Spleen (tissue), 11 donors: ENCODE measurements at regions not wholly inside any gene's neighbourhood (a gene's known extent, or its start where the extent isn't known, plus 50 kb on each side); places are given as distances from the start of the nearest gene placed in this dataset.

Source experiments
- DNase-seq: peaks from one replicate; pipeline ENCODE4 v3.0.0-alpha.2; 2020
- H3K27ac ChIP-seq, 8 donors: fragments of 200-600 bp; sonication (generic) in 7 of 8; 1 replicate in 4 of 8; 2 replicates in 4 of 8; pipeline versions ENCODE4 v1.5.0 to v1.8.0; 2016 to 2021; ENCODE audit warnings: inconsistent platforms in 4 of 8, mild to moderate bottlenecking in 4 of 8, moderate library complexity in 1 of 8
- H3K27me3 ChIP-seq, 7 donors: fragments of 200-600 bp; sonication (generic) in 6 of 7; replicated peaks in 1 of 7; 1 replicate in 4 of 7; 2 replicates in 3 of 7; pipeline versions ENCODE4 v1.5.0 to v1.8.0; 2016 to 2021; ENCODE audit warnings: inconsistent platforms in 3 of 7, mild to moderate bottlenecking in 1 of 7
- H3K36me3 ChIP-seq, 6 donors: fragments of 200-600 bp; sonication (generic) in 5 of 6; 1 replicate in 4 of 6; 2 replicates in 2 of 6; pipeline versions ENCODE4 v1.5.0 to v1.8.0; 2016 to 2021; ENCODE audit warnings: inconsistent platforms in 2 of 6
- H3K4me1 ChIP-seq, 6 donors: fragments of 200-600 bp; sonication (generic) in 5 of 6; 1 replicate in 3 of 6; 2 replicates in 3 of 6; pipeline versions ENCODE4 v1.5.0 to v1.8.0; 2016 to 2021; ENCODE audit warnings: inconsistent platforms in 3 of 6
- H3K4me3 ChIP-seq, 8 donors: fragments of 200-600 bp; sonication (generic) in 7 of 8; 1 replicate in 4 of 8; 2 replicates in 4 of 8; pipeline versions ENCODE4 v1.5.0 to v1.8.0; 2016 to 2021; ENCODE audit warnings: inconsistent platforms in 4 of 8, mild to moderate bottlenecking in 4 of 8, moderate library complexity in 2 of 8
- H3K9me3 ChIP-seq, 8 donors: fragments of 200-600 bp; sonication (generic) in 7 of 8; 1 replicate in 4 of 8; 2 replicates in 4 of 8; pipeline versions ENCODE4 v1.5.0 to v1.8.0; 2016 to 2021; ENCODE audit warnings: inconsistent platforms in 4 of 8
- CTCF ChIP-seq, 11 experiments: fragments of 200-600 bp in 7 of 11; fragments of 450-650 bp in 4 of 11; sonication (generic) in 4 of 11; IDR thresholded peaks in 8 of 11; conservative IDR thresholded peaks in 3 of 11; 1 replicate in 7 of 11; 2 replicates in 4 of 11; pipeline versions ENCODE4 v1.4.0 to v1.8.0; 2016 to 2021; ENCODE audit warnings: antibody characterized with exemption in 11 of 11, inconsistent platforms in 4 of 11, mild to moderate bottlenecking in 1 of 11
- POLR2A ChIP-seq, 3 donors: fragments of 450-650 bp; IDR thresholded peaks; one replicate each; pipeline ENCODE4 v1.5.1; 2017; ENCODE audit warnings: antibody characterized with exemption in 3 of 3, mild to moderate bottlenecking in 1 of 3
- POLR2AphosphoS5 ChIP-seq, 3 donors: sonication (generic); formaldehyde crosslinking; IDR thresholded peaks; one replicate each; pipeline ENCODE4 v1.5.1; 2017; ENCODE audit warnings: antibody characterized with exemption in 3 of 3
- WGBS, 5 donors: extraction: QIAGEN DNeasy Blood & Tissue Kit in 3 of 5; methylation state at CpG; one replicate each; pipeline versions ENCODE4 v1.1.5 to v1.1.7; 2013 to 2018; 5-methylcytosine and 5-hydroxymethylcytosine counted together
- intact Hi-C: fragments of 100-400 bp; cut with DNase I; formaldehyde crosslinking; loops from one replicate; pipeline ENCODE4 v1.15.0; 2023; ENCODE audit warnings: low total_unique reads
- donor health status: healthy with polysubstance abuse.
- donor health status: DM: no; HTN: no; CAD: no; lungs with moderate emphysema.
- donor health status: DM: no; HTN: no; CAD: no.
- donor health status: Bipolar disorder and iron deficiency.
- donor health status: healthy.
- donor health status: DM: no; HTN: no; CAD: no.
- donor health status: DM: yes; HTN: yes; CAD: no.

DNA sequence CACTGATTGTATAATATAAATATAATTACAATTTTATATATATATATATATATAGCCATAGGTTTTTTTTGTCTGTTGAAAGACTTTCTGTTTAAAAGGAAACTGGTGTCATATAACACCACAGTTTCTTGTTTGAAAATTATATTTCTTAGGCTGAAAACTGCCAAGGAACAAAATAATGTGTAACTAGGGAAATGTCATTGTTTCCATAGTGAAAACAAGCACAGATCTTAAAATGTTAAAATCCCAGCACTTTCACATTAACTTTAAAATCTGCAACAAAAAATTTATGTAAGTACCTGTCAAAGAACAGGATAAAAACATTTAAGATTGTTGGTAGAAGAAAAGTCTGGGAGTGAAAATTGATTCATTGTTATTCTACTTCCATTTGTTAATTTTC is 104.2 kb downstream of the ATP6V1G3 start:
- Histone ChIP-seq H3K9me3 (peaks cover 0 to 8% (median 6%) of the 10 kb centered on the region in 8 donors), H3K4me3 (no peak overlapping the region), H3K4me1 (no peaks in the 10 kb centered on the region), H3K27me3 (no peaks in the 10 kb centered on the region), H3K36me3 (no peaks in the 10 kb centered on the region), H3K27ac (no peak overlapping the region)
- no peak for DNase-seq
- intact Hi-C loops: no loop called here
- no peak for TF ChIP-seq POLR2AphosphoS5 (IDR thresholded peaks at IDR 0.05)
- no peak for TF ChIP-seq CTCF (IDR thresholded peaks at IDR 0.05 in 8 of 11, conservative IDR thresholded peaks at IDR 0.05 in 3 of 11)

DNA sequence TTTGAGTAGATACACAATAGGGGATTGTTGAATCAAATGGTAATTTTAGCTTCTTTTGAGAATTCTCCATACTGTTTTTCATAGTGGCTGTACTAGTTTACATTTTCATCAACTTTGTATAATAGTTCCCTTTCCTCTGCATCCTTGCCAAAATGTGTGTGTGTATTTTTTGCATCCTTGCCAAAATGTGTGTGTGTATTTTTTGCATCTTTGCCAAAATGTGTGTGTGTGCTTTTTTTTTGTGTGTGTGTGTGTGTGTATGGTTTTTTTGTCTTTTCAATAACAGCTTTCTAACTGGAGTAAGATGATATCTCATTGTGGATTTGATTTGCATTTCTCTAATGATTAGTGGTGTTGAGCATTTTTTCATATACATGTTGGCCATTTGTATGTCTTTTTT is 105.4 kb downstream of the ATP6V1G3 start:
- intact Hi-C loops: no loop called here
- H3K4me1 ChIP-seq: no peaks in the 10 kb centered on the region
- no peak overlapping the region for H3K4me3 ChIP-seq
- H3K27ac ChIP-seq: no peak overlapping the region
- no peaks in the 10 kb centered on the region for H3K27me3 ChIP-seq
- TF ChIP-seq CTCF (IDR thresholded peaks at IDR 0.05 in 8 of 11, conservative IDR thresholded peaks at IDR 0.05 in 3 of 11): no peak
- TF ChIP-seq POLR2A (IDR thresholded peaks at IDR 0.05): no peak
- TF ChIP-seq POLR2AphosphoS5 (IDR thresholded peaks at IDR 0.05): no peak
- no peaks in the 10 kb centered on the region for H3K36me3 ChIP-seq
- H3K9me3 ChIP-seq: peaks cover 0 to 10% (median 7%) of the 10 kb centered on the region in 8 donors
- no peak for DNase-seq

DNA sequence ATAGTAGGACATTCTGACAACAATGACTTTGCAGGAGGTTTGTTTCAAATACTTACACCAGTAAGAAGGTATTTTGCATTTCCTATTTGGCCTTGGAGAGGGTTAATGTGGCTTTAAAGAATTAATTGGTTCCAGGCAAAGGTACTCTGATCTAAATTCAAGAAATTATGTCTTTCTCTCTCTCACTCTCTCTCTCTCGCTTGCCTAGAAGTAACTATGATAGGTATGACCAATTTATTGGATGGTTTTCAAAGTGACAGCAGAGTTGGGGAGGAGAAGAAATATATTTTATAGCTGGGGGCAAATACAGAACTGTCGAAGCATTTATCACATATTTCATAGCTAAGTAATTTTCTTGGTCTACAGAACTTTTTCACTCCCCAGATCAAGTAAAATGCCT is 116.0 kb downstream of the ATP6V1G3 start:
- DNase-seq: no peak
- H3K9me3 ChIP-seq: no peaks in the 10 kb centered on the region
- TF ChIP-seq POLR2A (IDR thresholded peaks at IDR 0.05): no peak
- TF ChIP-seq POLR2AphosphoS5 (IDR thresholded peaks at IDR 0.05): no peak
- no peak for TF ChIP-seq CTCF (IDR thresholded peaks at IDR 0.05 in 8 of 11, conservative IDR thresholded peaks at IDR 0.05 in 3 of 11)
- intact Hi-C loops: no loop called here
- 84 to 95% (median 89%) methylated on average over 2 of the region's 2 CpGs for WGBS, 5 donors
- no peak overlapping the region for H3K27ac ChIP-seq
- H3K36me3 ChIP-seq: no peaks in the 10 kb centered on the region
- no peaks in the 10 kb centered on the region for H3K4me1 ChIP-seq
- H3K4me3 ChIP-seq: no peak overlapping the region
- H3K27me3 ChIP-seq: no peaks in the 10 kb centered on the region

DNA sequence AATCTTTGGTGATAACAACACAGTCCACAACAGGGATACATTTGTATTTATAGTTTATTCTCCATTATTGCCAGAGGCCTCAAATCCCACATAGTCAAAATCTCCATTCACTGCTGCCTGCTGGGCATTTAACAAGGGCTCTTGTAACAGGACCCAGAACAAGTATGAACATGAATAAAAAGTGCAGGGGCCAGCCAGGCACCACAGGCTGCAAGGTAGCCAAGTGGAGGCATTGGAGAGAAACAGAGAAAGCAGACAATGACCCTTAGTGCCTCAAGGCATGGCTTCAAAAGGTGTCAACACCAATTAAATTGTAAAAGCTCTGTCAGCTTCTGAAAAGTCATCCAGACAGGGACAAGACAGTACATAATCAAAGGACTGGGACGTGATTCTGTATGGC is 116.8 kb downstream of the ATP6V1G3 start:
- WGBS, 5 donors: 85 to 97% (median 89%) methylated on average over 1 of the region's 1 CpG
- intact Hi-C loops: no loop called here
- H3K27ac ChIP-seq: no peak overlapping the region

More for the DNA sequence above, 116.8 kb downstream of the ATP6V1G3 start:
- Histone ChIP-seq H3K27me3 (no peaks in the 10 kb centered on the region), H3K4me1 (no peaks in the 10 kb centered on the region), H3K9me3 (no peaks in the 10 kb centered on the region), H3K36me3 (no peaks in the 10 kb centered on the region), H3K4me3 (no peak overlapping the region)
- TF ChIP-seq POLR2A (IDR thresholded peaks at IDR 0.05): no peak
- no peak for TF ChIP-seq CTCF (IDR thresholded peaks at IDR 0.05 in 8 of 11, conservative IDR thresholded peaks at IDR 0.05 in 3 of 11)
- TF ChIP-seq POLR2AphosphoS5 (IDR thresholded peaks at IDR 0.05): no peak
- no peak for DNase-seq
